ENCODE measurements at regions not wholly inside any gene's neighbourhood (a gene's known extent, or its start where the extent isn't known, plus 50 kb on each side); places are given as distances from the start of the nearest gene placed in this dataset.

DNA sequence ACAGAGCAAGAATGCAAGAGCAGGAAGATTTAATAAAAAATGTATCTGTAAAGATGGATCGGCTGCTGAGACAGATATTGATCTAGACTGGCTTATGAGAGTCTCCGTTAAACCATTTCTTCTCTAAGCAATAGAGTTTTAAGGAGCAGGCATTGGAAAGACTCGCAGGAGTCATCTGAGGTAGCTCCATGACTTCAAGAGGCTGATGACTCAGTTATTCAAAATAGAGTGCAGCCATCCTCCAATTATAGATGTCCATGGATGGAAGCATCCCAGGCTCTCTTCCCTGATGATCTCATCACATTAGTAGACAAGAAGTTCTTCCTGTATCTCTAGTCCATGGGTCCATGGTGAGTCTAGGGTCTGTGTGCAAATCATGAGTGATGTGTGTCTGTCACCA lies 638.3 kb upstream of the TMEM132C start:
- TF ChIP-seq, protein P1, sequence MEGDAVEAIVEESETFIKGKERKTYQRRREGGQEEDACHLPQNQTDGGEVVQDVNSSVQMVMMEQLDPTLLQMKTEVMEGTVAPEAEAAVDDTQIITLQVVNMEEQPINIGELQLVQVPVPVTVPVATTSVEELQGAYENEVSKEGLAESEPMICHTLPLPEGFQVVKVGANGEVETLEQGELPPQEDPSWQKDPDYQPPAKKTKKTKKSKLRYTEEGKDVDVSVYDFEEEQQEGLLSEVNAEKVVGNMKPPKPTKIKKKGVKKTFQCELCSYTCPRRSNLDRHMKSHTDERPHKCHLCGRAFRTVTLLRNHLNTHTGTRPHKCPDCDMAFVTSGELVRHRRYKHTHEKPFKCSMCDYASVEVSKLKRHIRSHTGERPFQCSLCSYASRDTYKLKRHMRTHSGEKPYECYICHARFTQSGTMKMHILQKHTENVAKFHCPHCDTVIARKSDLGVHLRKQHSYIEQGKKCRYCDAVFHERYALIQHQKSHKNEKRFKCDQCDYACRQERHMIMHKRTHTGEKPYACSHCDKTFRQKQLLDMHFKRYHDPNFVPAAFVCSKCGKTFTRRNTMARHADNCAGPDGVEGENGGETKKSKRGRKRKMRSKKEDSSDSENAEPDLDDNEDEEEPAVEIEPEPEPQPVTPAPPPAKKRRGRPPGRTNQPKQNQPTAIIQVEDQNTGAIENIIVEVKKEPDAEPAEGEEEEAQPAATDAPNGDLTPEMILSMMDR (conservative IDR thresholded peaks at IDR 0.05), result no peak
- no peak for TF ChIP-seq EZH2 (IDR thresholded peaks at IDR 0.05; ENCODE audit: low read depth)
